ENCODE measurements at regions not wholly inside any gene's neighbourhood (a gene's known extent, or its start where the extent isn't known, plus 50 kb on each side); places are given as distances from the start of the nearest gene placed in this dataset.
"Not testable (repeated sequence)": the region's sequence is repeated elsewhere in the genome, so short reads cannot be mapped to it uniquely, and the experiment has no call there.

GRCh38 chr15:36117296-36117787 is 462.1 kb upstream of the CDIN1 start:
- DNase-seq: no peak

- DNase-seq: no peak
These were observed 453.2 kb upstream of the CDIN1 start for GRCh38 chr15:36126194-36126593.

GRCh38 chr15:36130641-36131310 is 448.6 kb upstream of the CDIN1 start:
- no peak for DNase-seq

- DNase-seq: no peak
These were observed 445.7 kb upstream of the CDIN1 start for GRCh38 chr15:36133742-36134141.

- no peak for DNase-seq
These were observed 443.4 kb upstream of the CDIN1 start for GRCh38 chr15:36136049-36136448.

GRCh38 chr15:36152936-36153335 is 426.5 kb upstream of the CDIN1 start:
- no peak for DNase-seq

- no peak for DNase-seq
These were observed 422.5 kb upstream of the CDIN1 start for GRCh38 chr15:36156879-36157427.

- no peak for DNase-seq
These were observed 419.1 kb upstream of the CDIN1 start for GRCh38 chr15:36160351-36160750.

- no peak for DNase-seq
These were observed 418.3 kb upstream of the CDIN1 start for GRCh38 chr15:36161108-36161507.

GRCh38 chr15:36161771-36162212 is 417.6 kb upstream of the CDIN1 start:
- no peak for DNase-seq

- not testable (repeated sequence) for DNase-seq
These were observed 415.4 kb upstream of the CDIN1 start for GRCh38 chr15:36163983-36164382.

- no peak for DNase-seq
These were observed 406.5 kb upstream of the CDIN1 start for GRCh38 chr15:36172955-36173354.

- DNase-seq: no peak
These were observed 404.2 kb upstream of the CDIN1 start for GRCh38 chr15:36175186-36175740.

GRCh38 chr15:36175741-36176291 is 403.6 kb upstream of the CDIN1 start:
- DNase-seq: no peak

- no peak for DNase-seq
These were observed 401.7 kb upstream of the CDIN1 start for GRCh38 chr15:36177590-36178302.

- no peak for DNase-seq
These were observed 401.2 kb upstream of the CDIN1 start for GRCh38 chr15:36178303-36178633.

GRCh38 chr15:36183201-36183600 is 396.2 kb upstream of the CDIN1 start:
- no peak for DNase-seq

- DNase-seq: no peak
These were observed 394.0 kb upstream of the CDIN1 start for GRCh38 chr15:36185438-36185837.

GRCh38 chr15:36185845-36186244 is 393.6 kb upstream of the CDIN1 start:
- DNase-seq: no peak

- DNase-seq: no peak
These were observed 393.1 kb upstream of the CDIN1 start for GRCh38 chr15:36186376-36186775.

- no peak for DNase-seq
These were observed 388.0 kb upstream of the CDIN1 start for GRCh38 chr15:36191459-36191858.

GRCh38 chr15:36195361-36196007 is 383.9 kb upstream of the CDIN1 start:
- not testable (repeated sequence) for DNase-seq

Data from activated effector memory CD4-positive, alpha-beta T cell treated with Interleukin-2 at 50 U/mL for 16 hours (primary cell).